Heart right ventricle (tissue), 16 donors: ENCODE measurements at regions not wholly inside any gene's neighbourhood (a gene's known extent, or its start where the extent isn't known, plus 50 kb on each side); places are given as distances from the start of the nearest gene placed in this dataset.

ENCODE experiments used
- ATAC-seq, 8 donors: fragments of 200-7000 bp; cut with Tn5 transposase; one replicate each; pipeline ENCODE4 v1.9.1; 2020; ENCODE audit warnings: mild to moderate bottlenecking in 8 of 8, moderate library complexity in 8 of 8, moderate number of reproducible peaks in 1 of 8
- DNase-seq, 2 donors: peaks; one replicate each; pipeline ENCODE4 v3.0.0-alpha.2; 2020
- H3K27ac ChIP-seq, 10 donors: fragments of 200-600 bp; sonication (generic) in 2 of 10; one replicate each; pipeline versions ENCODE4 v1.5.0 to v1.8.0; 2020 to 2022; ENCODE audit warnings: mild to moderate bottlenecking in 3 of 10
- H3K27me3 ChIP-seq, 7 donors: fragments of 200-600 bp; one replicate each; pipeline ENCODE4 v1.8.0; 2021 to 2022; ENCODE audit warnings: mild to moderate bottlenecking in 2 of 7
- H3K36me3 ChIP-seq, 9 donors: fragments of 200-600 bp; sonication (generic) in 1 of 9; one replicate each; pipeline versions ENCODE4 v1.5.0 to v1.8.0; 2020 to 2022; ENCODE audit warnings: mild to moderate bottlenecking in 2 of 9
- H3K4me1 ChIP-seq, 9 donors: fragments of 200-600 bp; sonication (generic) in 1 of 9; one replicate each; pipeline versions ENCODE4 v1.5.0 to v1.8.0; 2020 to 2022; ENCODE audit warnings: mild to moderate bottlenecking in 4 of 9
- H3K4me3 ChIP-seq, 10 donors: fragments of 200-600 bp; sonication (generic) in 2 of 10; one replicate each; pipeline versions ENCODE4 v1.5.0 to v1.8.0; 2020 to 2022; ENCODE audit warnings: mild to moderate bottlenecking in 7 of 10, moderate library complexity in 2 of 10
- H3K9me3 ChIP-seq, 11 donors: fragments of 200-600 bp in 10 of 11; sonication (generic) in 2 of 11; one replicate each; pipeline versions ENCODE4 v1.5.0 to v1.8.0; 2013 to 2022; ENCODE audit warnings: mild to moderate bottlenecking in 2 of 11, control low read depth in 1 of 11, moderate library complexity in 1 of 11
- CTCF ChIP-seq, 9 donors: fragments of 200-600 bp; sonication (generic) in 2 of 9; IDR thresholded peaks; one replicate each; pipeline versions ENCODE4 v1.5.0 to v1.8.0; 2021 to 2022; ENCODE audit warnings: antibody characterized with exemption in 9 of 9, mild to moderate bottlenecking in 5 of 9, moderate library complexity in 1 of 9
- WGBS, 2 donors: extraction: QIAGEN DNeasy Blood & Tissue Kit; methylation state at CpG; one replicate each; pipeline ENCODE4 v1.1.7; 2013; ENCODE audit warnings: inconsistent platforms in 1 of 2; 5-methylcytosine and 5-hydroxymethylcytosine counted together
- intact Hi-C, 10 donors: fragments of 100-400 bp; cut with DNase I; formaldehyde crosslinking; loops; one replicate each; pipeline versions ENCODE4 v1.11.1 to v1.14.2; 2022
- donor health status: Arrhythmogenic right ventricular cardiomyopathy.
- donor health status: ischemic (EF 13 %, LVEDD 7.1; RV severe dilation, severe dysfunction).
- donor health status: healthy with polysubstance abuse.
- donor health status: DM: no; HTN: yes; CAD: no.
- donor health status: DM: no; HTN: no; CAD: no.
- donor health status: ischemic (EF 25% LVEDD 6.9; RV normal size, moderate dysfunction).
- donor health status: ischemic (EF 25% LVEDD 5.7; RV mildly dilated, moderate dysfunction).
- donor health status: healthy.
- donor health status: DM: yes; HTN: yes; CAD: no.
- donor health status: Ischemic cardiomyopathy.
- donor health status: ischemic (EF 35%, LVEDD 5.7; RV mildly dilated, moderate dysfunction).
- donor health status: nonischemic (EF 11% LVEDD 7.7; RV severe dilation, severe dysfunction).
- donor health status: DM: yes; HTN: yes; CAD: no.
- donor health status: PGD.
- donor health status: ischemic (EF 29% LVEDD 5.4; RV normal size, mild dysfunction).
- donor health status: nonischemic (EF 23%, LVEDD 6.1; RV moderate dilation, normal function).

GRCh38 chr2:238573065-238573778 is 146.5 kb downstream of the ASB1 start:
- Histone ChIP-seq H3K4me3 (no peak overlapping the region), H3K36me3 (no peaks in the 10 kb centered on the region), H3K27me3 (peaks cover 0 to 6% (median 1%) of the 10 kb centered on the region in 7 donors), H3K27ac (no peak overlapping the region), H3K4me1 (peaks cover 0 to 3% (median 0%) of the 10 kb centered on the region in 9 donors), H3K9me3 (peaks cover 0 to 10% (median 0%) of the 10 kb centered on the region in 11 donors)
- WGBS, 2 donors: 65 to 66% methylated on average over 9 of the region's 9 CpGs
- TF ChIP-seq CTCF (IDR thresholded peaks at IDR 0.05): peak in 8 of 9 donors; percentile 30 to 55 (median 46)
- intact Hi-C loops: loop anchor here in 1 of 10 donors (10.0 kb wide), 1 partner anchor 122 kb away; no protein-coding TSS in a partner anchor
- no peak for ATAC-seq
- no peak for DNase-seq

DNA sequence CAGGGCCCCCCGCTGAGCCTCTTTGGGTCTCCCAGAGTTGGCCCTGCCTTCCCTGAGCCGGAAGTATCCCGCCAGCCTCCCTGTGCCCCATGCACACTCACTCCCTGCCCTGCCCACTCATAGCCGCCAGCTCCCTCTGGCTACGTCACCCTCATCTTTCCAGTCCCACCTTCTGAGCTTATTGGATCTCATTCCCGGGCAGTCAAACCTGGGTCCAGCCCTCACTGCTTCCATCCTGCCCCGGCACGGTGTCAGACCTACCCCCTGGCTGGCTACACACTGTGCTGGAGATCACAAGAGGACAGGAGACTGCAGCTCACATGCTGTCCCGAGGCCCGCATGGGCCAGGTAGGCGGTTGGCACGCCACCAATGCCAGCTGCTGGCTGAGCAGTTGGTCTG is 147.2 kb downstream of the ASB1 start:
- Histone ChIP-seq H3K4me1 (peaks cover 0 to 3% (median 0%) of the 10 kb centered on the region in 9 donors), H3K27ac (no peak overlapping the region), H3K4me3 (no peak overlapping the region), H3K36me3 (no peaks in the 10 kb centered on the region), H3K27me3 (peaks cover 0 to 8% (median 4%) of the 10 kb centered on the region in 7 donors), H3K9me3 (peaks cover 0 to 10% (median 0%) of the 10 kb centered on the region in 11 donors)
- TF ChIP-seq CTCF (IDR thresholded peaks at IDR 0.05): no peak
- WGBS, 2 donors: 79 to 86% methylated on average over 12 of the region's 12 CpGs
- DNase-seq (no peak), ATAC-seq (no peak)
- intact Hi-C loops: loop anchor here in 1 of 10 donors (10.0 kb wide), 1 partner anchor 121 kb away; no protein-coding TSS in a partner anchor

GRCh38 chr2:238574490-238575271 is 148.0 kb downstream of the ASB1 start:
- intact Hi-C loops: loop anchor here in 1 of 10 donors (10.0 kb wide), 1 partner anchor 120 kb away; no protein-coding TSS in a partner anchor
- H3K9me3 ChIP-seq: peaks cover 0 to 10% (median 0%) of the 10 kb centered on the region in 11 donors
- DNase-seq: no peak
- peaks cover 0 to 8% (median 1%) of the 10 kb centered on the region in 7 donors for H3K27me3 ChIP-seq
- TF ChIP-seq CTCF (IDR thresholded peaks at IDR 0.05): no peak
- H3K4me1 ChIP-seq: peaks cover 0 to 2% (median 0%) of the 10 kb centered on the region in 9 donors
- no peak overlapping the region for H3K4me3 ChIP-seq
- no peak overlapping the region for H3K27ac ChIP-seq
- 77 to 80% methylated on average over 17 of the region's 17 CpGs for WGBS, 2 donors
- ATAC-seq: no peak
- no peaks in the 10 kb centered on the region for H3K36me3 ChIP-seq

- DNase-seq: no peak
- no peak for TF ChIP-seq CTCF (IDR thresholded peaks at IDR 0.05)
- intact Hi-C loops: loop anchor here in 1 of 10 donors (10.0 kb wide), 1 partner anchor 118 kb away; no protein-coding TSS in a partner anchor
Observed at GRCh38 chr2:238576674-238577073, 149.9 kb downstream of the ASB1 start.

More at GRCh38 chr2:238576674-238577073, 149.9 kb downstream of the ASB1 start:
- Histone ChIP-seq H3K4me1 (no peaks in the 10 kb centered on the region), H3K27me3 (peaks cover 0 to 6% (median 0%) of the 10 kb centered on the region in 7 donors), H3K4me3 (no peak overlapping the region), H3K36me3 (no peaks in the 10 kb centered on the region), H3K27ac (no peak overlapping the region), H3K9me3 (peaks cover 0 to 10% (median 0%) of the 10 kb centered on the region in 11 donors)
- 71 to 72% methylated on average over 3 of the region's 3 CpGs for WGBS, 2 donors
- no peak for ATAC-seq
